GM12864 (cell line): ENCODE measurements at regions not wholly inside any gene's neighbourhood (a gene's known extent, or its start where the extent isn't known, plus 50 kb on each side); places are given as distances from the start of the nearest gene placed in this dataset.

Experiments used
- DNase-seq: peaks from one replicate; pipeline ENCODE4 v3.0.0-alpha.2; 2011; ENCODE audit warnings: low read depth
- H3K4me3 ChIP-seq: 2 replicates; pipeline ENCODE4 v1.5.1; 2011; ENCODE audit warnings: mild to moderate bottlenecking, low read depth, low read length, control low read depth
- TF ChIP-seq, protein P1 (sequence below): IDR thresholded peaks from 2 replicates; pipeline ENCODE4 v1.5.1; 2011; ENCODE audit warnings: low read depth, mild to moderate bottlenecking, moderate library complexity, low read length, control low read depth, inconsistent platforms; ENCODE audit errors: missing control alignments

DNA sequence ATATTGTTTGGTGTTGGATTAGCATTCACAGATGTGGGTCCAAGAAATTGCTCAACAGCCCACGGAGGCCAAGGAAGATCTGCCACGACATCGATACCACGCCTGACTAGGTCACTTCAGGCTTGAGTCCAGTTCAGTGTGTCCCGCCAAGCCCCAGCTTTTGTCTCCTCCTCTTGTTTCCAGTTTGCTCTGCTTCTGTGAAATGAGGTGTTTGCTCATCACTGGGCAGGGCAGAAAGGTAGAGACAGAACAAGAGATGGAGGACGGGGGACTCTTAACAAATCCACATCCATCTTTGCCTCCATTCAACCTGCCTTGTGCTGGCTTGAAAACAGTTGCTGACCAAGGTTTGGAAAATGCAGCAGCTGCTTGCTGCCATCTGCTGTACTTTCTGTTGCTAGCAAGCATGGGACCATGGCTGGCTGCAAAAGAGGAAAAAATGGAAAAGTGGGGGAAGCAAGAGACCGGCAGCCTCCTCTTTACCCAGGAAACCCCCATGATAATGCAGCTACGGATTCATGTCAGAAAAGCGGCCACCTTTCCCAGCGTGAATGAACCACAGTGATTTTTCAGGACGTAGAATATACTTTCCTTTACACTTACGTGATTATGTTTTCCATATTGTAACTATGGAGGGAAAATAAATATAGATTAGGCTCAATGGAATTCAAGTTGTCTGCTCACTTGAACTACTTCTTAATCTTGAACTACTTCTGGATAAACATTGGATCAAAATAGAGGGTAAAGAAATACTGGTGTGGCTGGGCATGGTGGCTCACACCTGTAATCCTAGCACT lies 80.2 kb upstream of the GREM2 start:
- no peak for DNase-seq
- TF ChIP-seq, protein P1, sequence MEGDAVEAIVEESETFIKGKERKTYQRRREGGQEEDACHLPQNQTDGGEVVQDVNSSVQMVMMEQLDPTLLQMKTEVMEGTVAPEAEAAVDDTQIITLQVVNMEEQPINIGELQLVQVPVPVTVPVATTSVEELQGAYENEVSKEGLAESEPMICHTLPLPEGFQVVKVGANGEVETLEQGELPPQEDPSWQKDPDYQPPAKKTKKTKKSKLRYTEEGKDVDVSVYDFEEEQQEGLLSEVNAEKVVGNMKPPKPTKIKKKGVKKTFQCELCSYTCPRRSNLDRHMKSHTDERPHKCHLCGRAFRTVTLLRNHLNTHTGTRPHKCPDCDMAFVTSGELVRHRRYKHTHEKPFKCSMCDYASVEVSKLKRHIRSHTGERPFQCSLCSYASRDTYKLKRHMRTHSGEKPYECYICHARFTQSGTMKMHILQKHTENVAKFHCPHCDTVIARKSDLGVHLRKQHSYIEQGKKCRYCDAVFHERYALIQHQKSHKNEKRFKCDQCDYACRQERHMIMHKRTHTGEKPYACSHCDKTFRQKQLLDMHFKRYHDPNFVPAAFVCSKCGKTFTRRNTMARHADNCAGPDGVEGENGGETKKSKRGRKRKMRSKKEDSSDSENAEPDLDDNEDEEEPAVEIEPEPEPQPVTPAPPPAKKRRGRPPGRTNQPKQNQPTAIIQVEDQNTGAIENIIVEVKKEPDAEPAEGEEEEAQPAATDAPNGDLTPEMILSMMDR, result peak; percentile 40
- H3K4me3 ChIP-seq, result no peak overlapping the region

- DNase-seq, result no peak
- H3K4me3 ChIP-seq, result no peak overlapping the region
- TF ChIP-seq, protein P1, result no peak
Observed at GRCh38 chr1:240691501-240691900, 79.5 kb upstream of the GREM2 start.

GRCh38 chr1:240687820-240688219 lies 75.9 kb upstream of the GREM2 start:
- TF ChIP-seq, protein P1, result no peak
- no peak overlapping the region for H3K4me3 ChIP-seq
- DNase-seq, result peak; percentile 16

DNA sequence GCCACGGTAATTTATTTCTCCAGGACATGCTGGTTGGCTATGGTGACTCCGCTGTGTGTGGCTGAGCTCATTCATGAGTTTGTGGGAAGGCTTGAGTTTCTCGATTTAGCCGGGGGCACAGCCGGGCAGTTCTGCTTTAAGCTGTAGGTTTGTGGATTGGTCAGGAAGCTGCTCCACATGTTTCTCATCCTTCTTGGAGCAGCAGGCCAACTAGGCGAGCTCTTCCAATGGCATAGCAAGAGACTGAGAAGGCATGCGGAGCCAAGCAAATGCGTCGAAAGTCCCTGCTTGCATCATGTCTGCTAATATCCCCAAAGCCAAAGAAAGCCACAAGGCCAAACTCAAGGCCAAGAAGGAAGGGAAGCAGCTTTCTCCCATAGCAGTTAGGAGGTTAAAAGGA lies 71.6 kb upstream of the GREM2 start:
- no peak overlapping the region for H3K4me3 ChIP-seq
- no peak for DNase-seq
- TF ChIP-seq, protein P1, result no peak

GRCh38 chr1:240682859-240683242 lies 70.9 kb upstream of the GREM2 start:
- no peak overlapping the region for H3K4me3 ChIP-seq
- DNase-seq, result no peak
- TF ChIP-seq, protein P1, result no peak

DNA sequence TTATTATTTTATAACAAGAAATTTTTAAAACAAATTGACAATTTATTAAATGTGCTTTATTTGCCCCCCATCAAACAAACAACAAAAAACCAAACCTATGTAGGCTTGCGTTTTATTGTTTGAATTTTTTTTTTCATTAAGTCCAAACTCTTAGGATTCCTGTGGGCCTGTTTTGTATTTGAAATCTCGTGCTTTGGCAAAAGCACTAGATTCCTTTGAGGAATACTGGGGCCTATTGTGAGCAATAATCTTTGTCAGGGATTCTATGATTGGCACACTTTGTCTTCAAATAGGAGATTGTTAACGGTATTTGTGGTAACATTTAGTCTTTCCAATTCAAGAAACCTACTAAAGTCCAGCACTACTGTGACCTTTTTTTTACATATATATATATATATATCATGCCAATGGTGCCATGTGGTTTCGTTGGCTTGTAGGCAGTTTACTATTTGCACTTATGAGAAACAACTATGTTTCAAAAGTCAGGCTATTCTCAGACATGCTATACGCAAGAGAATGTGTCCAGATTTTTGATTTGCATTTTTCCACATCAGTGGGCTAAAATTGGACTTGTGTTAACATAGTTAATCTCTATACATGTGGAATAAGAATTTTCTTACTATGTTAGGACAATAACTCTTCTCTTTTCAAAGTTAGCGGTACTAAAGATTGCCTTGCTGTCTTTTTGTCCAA lies 70.4 kb upstream of the GREM2 start:
- no peak overlapping the region for H3K4me3 ChIP-seq
- DNase-seq, result no peak
- TF ChIP-seq, protein P1, result no peak
